IMR-90 (cell line): ENCODE measurements at regions not wholly inside any gene's neighbourhood (a gene's known extent, or its start where the extent isn't known, plus 50 kb on each side); places are given as distances from the start of the nearest gene placed in this dataset.

Source experiments
- ATAC-seq: fragments of 200-7000 bp; cut with Tn5 transposase; 2 replicates; pipeline ENCODE4 v1.9.1; 2020; ENCODE audit warnings: low read depth, mild to moderate bottlenecking, moderate library complexity
- BruUV-seq: library from RNA; stranded (reverse); fragments of 400-500 nt; replicated peaks from 2 replicates; lab custom pipeline; 2021; lab: Mats Ljungman, UMichigan
- CTCF ChIA-PET: fragments of 300-600 bp; formaldehyde crosslinking; extraction: SDS; loops from one replicate; lab custom pipeline; 2021; ENCODE audit warnings: antibody characterized with exemption; lab: Yijun Ruan, JAX
- POLR2A ChIA-PET: fragments of 300-600 bp; sonication (Branson Sonifier 250); formaldehyde crosslinking; loops from one replicate; lab custom pipeline; 2022; ENCODE audit warnings: antibody characterized with exemption; ENCODE audit not compliant: unreplicated experiment; lab: Charles Lee
- DNase-seq: peaks from one replicate; pipeline ENCODE4 v3.0.0; 2013
- H2AFZ ChIP-seq: replicated peaks from 2 replicates; pipeline ENCODE3; 2013; ENCODE audit warnings: low read length, mild to moderate bottlenecking; ENCODE audit not compliant: poor library complexity
- H2AK5ac ChIP-seq: 2 replicates; pipeline ENCODE4 v1.6.1; 2013; ENCODE audit warnings: low read depth, low read length, inconsistent platforms
- H2AK9ac ChIP-seq: replicated peaks from 2 replicates; pipeline ENCODE3; 2013; ENCODE audit warnings: mild to moderate bottlenecking, low read depth, low read length, moderate library complexity; ENCODE audit not compliant: poor library complexity
- H2BK120ac ChIP-seq: 2 replicates; pipeline ENCODE4 v1.6.1; 2013; ENCODE audit warnings: low read depth, low read length, inconsistent platforms
- H2BK15ac ChIP-seq: 3 replicates; pipeline ENCODE4 v1.6.1; 2013; ENCODE audit warnings: low read depth, low read length, inconsistent platforms
- H2BK20ac ChIP-seq: 2 replicates; pipeline ENCODE4 v1.6.1; 2013; ENCODE audit warnings: low read depth, mild to moderate bottlenecking, inconsistent platforms, low read length, moderate library complexity
- H2BK5ac ChIP-seq: 2 replicates; pipeline ENCODE4 v1.6.1; 2013; ENCODE audit warnings: mild to moderate bottlenecking, low read depth, low read length, inconsistent platforms; ENCODE audit not compliant: poor library complexity, severe bottlenecking
- H3K14ac ChIP-seq: replicated peaks from 2 replicates; pipeline ENCODE4 v1.6.1; 2013; ENCODE audit warnings: low read depth, low read length, inconsistent platforms
- H3K18ac ChIP-seq: 2 replicates; pipeline ENCODE4 v1.6.1; 2013; ENCODE audit warnings: low read depth, low read length, control low read depth
- H3K23ac ChIP-seq: 2 replicates; pipeline ENCODE4 v1.6.1; 2013; ENCODE audit warnings: low read depth, low read length, inconsistent platforms
- H3K27ac ChIP-seq: 2 replicates; pipeline ENCODE4 v1.5.1; 2013; ENCODE audit warnings: mild to moderate bottlenecking, control low read depth, low read length; ENCODE audit not compliant: insufficient read depth
- H3K27me3 ChIP-seq: 2 replicates; pipeline ENCODE4 v1.6.1; 2013; ENCODE audit warnings: low read length; ENCODE audit not compliant: control insufficient read depth, insufficient read depth
- H3K36me3 ChIP-seq: 2 replicates; pipeline ENCODE4 v1.6.1; 2013; ENCODE audit warnings: low read length, mixed read lengths; ENCODE audit not compliant: control insufficient read depth, insufficient read depth
- H3K4ac ChIP-seq: 2 replicates; pipeline ENCODE4 v1.6.1; 2013; ENCODE audit warnings: low read depth, low read length, inconsistent platforms
- H3K4me1 ChIP-seq: 2 replicates; pipeline ENCODE4 v1.6.1; 2013; ENCODE audit warnings: low read length, mixed read lengths; ENCODE audit not compliant: control insufficient read depth, insufficient read depth
- H3K4me2 ChIP-seq: 2 replicates; pipeline ENCODE4 v1.6.1; 2013; ENCODE audit warnings: low read depth, mild to moderate bottlenecking, control low read depth, low read length, moderate library complexity
- H3K4me3 ChIP-seq: 2 replicates; pipeline ENCODE4 v1.5.1; 2013; ENCODE audit warnings: low read depth, mild to moderate bottlenecking, control low read depth, low read length, moderate library complexity; ENCODE audit not compliant: insufficient read depth
- H3K56ac ChIP-seq: 2 replicates; pipeline ENCODE4 v1.6.1; 2013; ENCODE audit warnings: low read length, inconsistent platforms; ENCODE audit not compliant: insufficient read depth; ENCODE audit errors: extremely low read depth
- H3K79me1 ChIP-seq, 2 experiments: 2 replicates each; pipeline ENCODE4 v1.6.1; 2013; ENCODE audit warnings: low read length in 2 of 2, inconsistent platforms in 1 of 2, low read depth in 1 of 2
- H3K9ac ChIP-seq: 2 replicates; pipeline ENCODE4 v1.6.1; 2013; ENCODE audit warnings: low read depth, low read length, control low read depth
- H3K9me1 ChIP-seq: 2 replicates; pipeline ENCODE4 v1.6.1; 2013; ENCODE audit warnings: low read length, inconsistent platforms; ENCODE audit not compliant: insufficient read depth
- H3K9me3 ChIP-seq: 2 replicates; pipeline ENCODE4 v1.6.1; 2013; ENCODE audit warnings: low read length; ENCODE audit not compliant: control insufficient read depth, insufficient read depth
- H4K20me1 ChIP-seq: 2 replicates; pipeline ENCODE4 v1.6.1; 2013; ENCODE audit warnings: low read length, inconsistent platforms; ENCODE audit not compliant: insufficient read depth
- H4K5ac ChIP-seq: 2 replicates; pipeline ENCODE4 v1.6.1; 2013; ENCODE audit warnings: mild to moderate bottlenecking, low read depth, low read length, control low read depth
- H4K8ac ChIP-seq, 2 experiments: 2 replicates each; pipeline ENCODE4 v1.6.1; 2013; ENCODE audit warnings: low read depth in 2 of 2, low read length in 2 of 2, control low read depth in 1 of 2, inconsistent platforms in 1 of 2
- H4K91ac ChIP-seq: 2 replicates; pipeline ENCODE4 v1.6.1; 2013; ENCODE audit warnings: low read depth, low read length, inconsistent platforms; ENCODE audit not compliant: insufficient read depth
- BHLHE40 ChIP-seq: fragments of 150-350 bp; IDR thresholded peaks from 2 replicates; pipeline ENCODE4 v1.6.1; 2016; ENCODE audit warnings: mild to moderate bottlenecking, low read depth, low read length
- CEBPB ChIP-seq: IDR thresholded peaks from 2 replicates; pipeline ENCODE4 v1.6.1; 2012; ENCODE audit warnings: low read depth, low read length, improper control_type of control experiment
- CHD1 ChIP-seq: IDR thresholded peaks from 2 replicates; pipeline ENCODE4 v1.6.1; 2012; ENCODE audit warnings: low read depth, low read length, improper control_type of control experiment
- CTCF ChIP-seq: conservative IDR thresholded peaks from 2 replicates; pipeline ENCODE4 v1.5.1; 2012; ENCODE audit warnings: mild to moderate bottlenecking, low read depth, low read length, improper control_type of control experiment
- ELK1 ChIP-seq: fragments of 150-350 bp; IDR thresholded peaks from 2 replicates; pipeline ENCODE4 v1.6.1; 2016; ENCODE audit warnings: low read depth, mild to moderate bottlenecking, low read length, moderate library complexity, borderline replicate concordance
- FOS ChIP-seq: fragments of 150-350 bp; IDR thresholded peaks from 2 replicates; pipeline ENCODE4 v1.6.1; 2016; ENCODE audit warnings: low read depth, low read length
- MAFK ChIP-seq: IDR thresholded peaks from 2 replicates; pipeline ENCODE4 v1.6.1; 2012; ENCODE audit warnings: low read depth, low read length, improper control_type of control experiment
- MAZ ChIP-seq: IDR thresholded peaks from 2 replicates; pipeline ENCODE4 v1.6.1; 2012; ENCODE audit warnings: low read depth, mild to moderate bottlenecking, low read length, improper control_type of control experiment, moderate library complexity, borderline replicate concordance
- MXI1 ChIP-seq: IDR thresholded peaks from 2 replicates; pipeline ENCODE4 v1.6.1; 2012; ENCODE audit warnings: low read depth, mild to moderate bottlenecking, low read length, moderate library complexity, borderline replicate concordance
- NFE2L2 ChIP-seq: fragments of 150-350 bp; IDR thresholded peaks from 2 replicates; pipeline ENCODE4 v1.6.1; 2016; ENCODE audit warnings: low read depth, mild to moderate bottlenecking, low read length
- POLR2A ChIP-seq: IDR thresholded peaks from 2 replicates; pipeline ENCODE4 v1.6.1; 2012; ENCODE audit warnings: mild to moderate bottlenecking, low read depth, low read length
- RAD21 ChIP-seq: IDR thresholded peaks from 2 replicates; pipeline ENCODE4 v1.6.1; 2012; ENCODE audit warnings: low read length, improper control_type of control experiment
- RCOR1 ChIP-seq: IDR thresholded peaks from 2 replicates; pipeline ENCODE4 v1.6.1; 2012; ENCODE audit warnings: mild to moderate bottlenecking, low read length, improper control_type of control experiment; ENCODE audit not compliant: insufficient replicate concordance
- RFX5 ChIP-seq: IDR thresholded peaks from 2 replicates; pipeline ENCODE4 v1.8.0; 2012; ENCODE audit warnings: low read depth, mild to moderate bottlenecking, low read length, moderate library complexity
- SMC3 ChIP-seq: fragments of 150-350 bp; IDR thresholded peaks from 2 replicates; pipeline ENCODE4 v1.6.1; 2016; ENCODE audit warnings: low read depth, mild to moderate bottlenecking, antibody characterized with exemption, low read length, moderate library complexity
- USF2 ChIP-seq: fragments of 150-350 bp; IDR thresholded peaks from 2 replicates; pipeline ENCODE4 v1.6.1; 2017; ENCODE audit warnings: mild to moderate bottlenecking, antibody characterized with exemption, low read length, low read depth
- WGBS, 2 experiments: methylation state at CpG; one replicate each; pipeline versions ENCODE4 v1.1.5 to v1.1.7; 2013; ENCODE audit warnings: missing lambda C conversion rate in 2 of 2; ENCODE audit not compliant: insufficient read length in 1 of 2; ENCODE audit errors: extremely low coverage in 2 of 2; 5-methylcytosine and 5-hydroxymethylcytosine counted together
- dilution Hi-C: fragments of 300-500 bp; cut with HindIII; formaldehyde crosslinking; loops from one replicate; pipeline ENCODE4 v1.14.3; 2018; ENCODE audit warnings: low sequenced_read_pairs; ENCODE audit not compliant: unreplicated experiment
- in situ Hi-C: fragments of 300-500 bp; cut with MboI; formaldehyde crosslinking; loops from 3 replicates; pipeline ENCODE4 v1.14.3; 2019; ENCODE audit warnings: low sequenced_read_pairs, inconsistent platforms, mixed read lengths
- intact Hi-C: fragments of 100-400 bp; cut with micrococcal nuclease; formaldehyde crosslinking; loops from 2 replicates; pipeline ENCODE4 v1.10.0; 2022

DNA sequence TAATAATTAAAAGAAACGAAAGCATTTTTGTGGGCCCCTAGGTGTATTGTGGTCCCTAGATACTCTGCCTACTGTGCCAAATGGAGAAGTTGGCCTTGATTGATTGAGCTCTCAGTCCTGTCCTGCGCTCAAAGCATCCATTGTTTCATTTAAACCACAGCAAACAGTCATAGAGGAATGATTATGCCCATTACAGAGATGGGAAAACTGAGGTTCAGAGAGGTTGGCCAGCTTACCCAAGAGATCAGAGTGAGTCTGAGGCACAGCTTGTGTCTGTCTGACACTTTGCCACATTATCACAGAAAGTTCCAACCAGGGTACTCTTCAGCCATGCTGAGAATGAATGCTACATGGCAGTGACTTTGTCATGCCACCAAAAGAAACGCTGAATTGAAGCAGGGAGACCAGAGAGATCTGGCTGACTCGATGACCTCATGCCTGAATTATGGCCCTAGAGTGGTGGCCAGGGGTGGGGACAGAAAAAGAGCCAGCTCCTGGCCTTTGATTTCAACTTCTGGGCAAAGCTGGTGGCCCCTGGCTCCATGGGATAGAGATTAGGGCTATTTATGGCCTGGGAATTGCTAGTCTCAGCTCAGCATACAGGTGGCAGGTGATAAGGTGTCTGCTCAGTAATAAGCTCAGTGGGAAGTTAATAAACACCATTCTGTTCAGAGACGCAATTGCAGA, 180.5 kb downstream of the MIAT start:
- Histone ChIP-seq H3K4me1 (no peaks in the 10 kb centered on the region), H3K4me2 (no peak overlapping the region), H3K4me3 (no peak overlapping the region), H2BK15ac (no peak overlapping the region), H3K4ac (no peak overlapping the region), H4K8ac (no peak overlapping the region), H2BK5ac (no peak overlapping the region), H3K9me3 (peaks cover 2% of the 10 kb centered on the region; the same call in 1 of the 2 replicates), H3K56ac (no peak overlapping the region), H4K20me1 (0 out of 2 replicates have a peak, but pooled peaks cover 4% of the 10 kb centered on the region), H3K27ac (no peak overlapping the region), H3K23ac (no peak overlapping the region), H3K18ac (no peak overlapping the region), H3K9ac (no peak overlapping the region), H3K9me1 (no peaks in the 10 kb centered on the region; the same call in 1 of the 2 replicates), H2BK120ac (no peak overlapping the region), H3K14ac (no peak overlapping the region), H3K36me3 (no peaks in the 10 kb centered on the region), H4K5ac (no peak overlapping the region), H2AK5ac (no peak overlapping the region), H4K91ac (no peak overlapping the region), H3K27me3 (peaks cover 48% of the 10 kb centered on the region), H3K79me1 (no peaks in the 10 kb centered on the region), H2AFZ (no peak overlapping the region), H2BK20ac (no peak overlapping the region), H2AK9ac (no peak overlapping the region)
- no peak for ATAC-seq
- TF ChIP-seq RFX5 (no peak), FOS (no peak), MXI1 (no peak), RCOR1 (no peak), MAZ (no peak), CHD1 (no peak), MAFK (no peak), ELK1 (no peak), CTCF (no peak), NFE2L2 (no peak), RAD21 (no peak), USF2 (no peak), POLR2A (no peak), CEBPB (no peak), SMC3 (no peak), BHLHE40 (no peak)
- ChIA-PET CTCF (no interaction called here), POLR2A (no interaction called here)
- no peak for DNase-seq
- in situ Hi-C loops = no loop called here
- intact Hi-C loops = no loop called here
- WGBS, 2 experiments = 29% methylated on average over 3 of the region's 5 CpGs; no CpG with 5 or more reads in 1 of the 2 experiments
- dilution Hi-C loops = no loop called here
- BruUV-seq = no TSS peak
